Ovary (tissue), 7 donors: ENCODE measurements at regions not wholly inside any gene's neighbourhood (a gene's known extent, or its start where the extent isn't known, plus 50 kb on each side); places are given as distances from the start of the nearest gene placed in this dataset.
A peak's percentile ranks its signal among the peaks of the same experiment; 100 is the strongest.

Source experiments
- DNase-seq, 5 donors: peaks; one replicate each; pipeline ENCODE4 v3.0.0-alpha.2; 2019 to 2020
- H3K27ac ChIP-seq, 2 donors: fragments of 200-600 bp; one replicate each; pipeline versions ENCODE4 v1.5.1 to v1.8.0; 2019 to 2022
- H3K27me3 ChIP-seq: fragments of 200-600 bp; one replicate; pipeline ENCODE4 v1.8.0; 2022
- H3K36me3 ChIP-seq: fragments of 200-600 bp; sonication (generic); one replicate; pipeline ENCODE4 v1.5.1; 2019
- H3K4me1 ChIP-seq: one replicate; pipeline ENCODE4 v1.8.1; 2013; ENCODE audit warnings: mild to moderate bottlenecking, moderate library complexity; ENCODE audit not compliant: insufficient read depth
- H3K4me3 ChIP-seq: fragments of 200-600 bp; sonication (generic); one replicate; pipeline ENCODE4 v1.5.1; 2017
- H3K9me3 ChIP-seq, 2 donors: fragments of 200-600 bp in 1 of 2; sonication (generic) in 1 of 2; one replicate each; pipeline versions ENCODE4 v1.5.1 to v1.8.1; 2013 to 2019; ENCODE audit warnings: mild to moderate bottlenecking in 1 of 2, moderate library complexity in 1 of 2
- EP300 ChIP-seq: sonication (generic); formaldehyde crosslinking; IDR thresholded peaks from one replicate; pipeline ENCODE4 v1.6.1; 2017; ENCODE audit warnings: antibody characterized with exemption
- POLR2A ChIP-seq: fragments of 450-650 bp; IDR thresholded peaks from one replicate; pipeline ENCODE4 v1.6.1; 2017; ENCODE audit warnings: antibody characterized with exemption, mild to moderate bottlenecking, moderate library complexity
- WGBS, 3 donors: extraction: QIAGEN DNeasy Blood & Tissue Kit in 1 of 3; methylation state at CpG; one replicate each; pipeline versions ENCODE4 v1.1.5 to v1.1.7; 2013 to 2017; 5-methylcytosine and 5-hydroxymethylcytosine counted together
- intact Hi-C, 4 donors: fragments of 100-400 bp; cut with DNase I; formaldehyde crosslinking; loops; one replicate each; pipeline versions ENCODE4 v1.11.0 to v1.15.1; 2022 to 2023
- TF ChIP-seq, protein P1 (sequence below), 3 donors: fragments of 450-650 bp in 2 of 3; fragments of 200-600 bp in 1 of 3; IDR thresholded peaks; one replicate each; pipeline versions ENCODE4 v1.5.1 to v1.8.0; 2016 to 2022; ENCODE audit warnings: antibody characterized with exemption in 3 of 3, mild to moderate bottlenecking in 1 of 3
- donor health status: DM: no; HTN: no; CAD: no; lungs with moderate emphysema.
- donor health status: DM: no; HTN: no; CAD: no.
- donor health status: Bipolar disorder and iron deficiency.
- donor health status: DM: no; HTN: no; CAD: no.
- donor health status: DM: yes; HTN: yes; CAD: no.

GRCh38 chr3:152555666-152556291 lies 279.2 kb upstream of the P2RY1 start:
- Histone ChIP-seq H3K27ac (peak overlapping the region in 1 of 2 donors; percentile 90), H3K36me3 (no peaks in the 10 kb centered on the region), H3K4me1 (peaks cover 28% of the 10 kb centered on the region), H3K4me3 (no peak overlapping the region), H3K27me3 (no peaks in the 10 kb centered on the region), H3K9me3 (no peaks in the 10 kb centered on the region)
- 89 to 92% (median 92%) methylated on average over 6 of the region's 6 CpGs for WGBS, 3 donors
- intact Hi-C loops, result no loop called here
- TF ChIP-seq EP300, result no peak
- no peak for DNase-seq

GRCh38 chr3:152556731-152557254 lies 278.1 kb upstream of the P2RY1 start:
- H3K4me3 ChIP-seq, result no peak overlapping the region
- DNase-seq, result peak; percentile 37 to 64 (median 51)
- intact Hi-C loops, result no loop called here

DNA sequence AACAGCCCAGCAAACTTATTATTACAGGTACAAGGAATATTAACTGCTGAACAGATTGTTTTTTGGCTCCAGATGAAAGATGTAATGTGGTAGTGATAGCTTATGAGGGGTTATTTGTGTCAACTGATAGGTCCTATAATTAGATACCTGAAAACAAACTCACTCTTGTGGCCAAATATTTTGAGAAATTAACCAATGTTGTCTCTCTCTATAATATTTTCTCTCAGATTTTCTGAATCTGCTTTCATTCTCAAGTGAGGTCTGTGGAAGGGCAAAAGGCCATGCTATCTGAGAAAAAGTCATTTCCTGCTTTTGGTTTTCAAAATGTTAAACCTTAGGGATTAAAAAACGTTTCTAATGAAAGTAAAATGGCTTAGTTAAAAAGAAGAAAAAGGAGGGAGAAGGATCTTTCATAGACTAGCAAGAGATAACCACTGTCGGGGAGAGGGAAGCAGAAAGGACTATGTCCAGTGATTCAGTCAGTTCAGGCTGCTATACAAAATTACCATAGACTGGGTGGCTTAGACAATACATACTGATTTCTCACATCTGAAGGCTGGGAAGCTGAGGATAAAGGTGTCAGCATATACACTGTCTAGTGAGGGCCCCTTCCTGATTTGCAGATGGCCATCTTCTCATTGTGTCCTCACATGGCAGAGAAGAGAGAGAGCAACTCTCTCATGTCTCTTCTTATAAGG lies 277.5 kb upstream of the P2RY1 start:
- intact Hi-C loops, result no loop called here
- H3K27ac ChIP-seq, result peak overlapping the region; percentile 16 to 90
- H3K27me3 ChIP-seq, result no peaks in the 10 kb centered on the region
- H3K36me3 ChIP-seq, result no peaks in the 10 kb centered on the region
- no peaks in the 10 kb centered on the region for H3K9me3 ChIP-seq
- DNase-seq, result no peak
- WGBS, 3 donors, result 3 to 5% (median 4%) methylated on average over 2 of the region's 2 CpGs
- TF ChIP-seq, protein P1, sequence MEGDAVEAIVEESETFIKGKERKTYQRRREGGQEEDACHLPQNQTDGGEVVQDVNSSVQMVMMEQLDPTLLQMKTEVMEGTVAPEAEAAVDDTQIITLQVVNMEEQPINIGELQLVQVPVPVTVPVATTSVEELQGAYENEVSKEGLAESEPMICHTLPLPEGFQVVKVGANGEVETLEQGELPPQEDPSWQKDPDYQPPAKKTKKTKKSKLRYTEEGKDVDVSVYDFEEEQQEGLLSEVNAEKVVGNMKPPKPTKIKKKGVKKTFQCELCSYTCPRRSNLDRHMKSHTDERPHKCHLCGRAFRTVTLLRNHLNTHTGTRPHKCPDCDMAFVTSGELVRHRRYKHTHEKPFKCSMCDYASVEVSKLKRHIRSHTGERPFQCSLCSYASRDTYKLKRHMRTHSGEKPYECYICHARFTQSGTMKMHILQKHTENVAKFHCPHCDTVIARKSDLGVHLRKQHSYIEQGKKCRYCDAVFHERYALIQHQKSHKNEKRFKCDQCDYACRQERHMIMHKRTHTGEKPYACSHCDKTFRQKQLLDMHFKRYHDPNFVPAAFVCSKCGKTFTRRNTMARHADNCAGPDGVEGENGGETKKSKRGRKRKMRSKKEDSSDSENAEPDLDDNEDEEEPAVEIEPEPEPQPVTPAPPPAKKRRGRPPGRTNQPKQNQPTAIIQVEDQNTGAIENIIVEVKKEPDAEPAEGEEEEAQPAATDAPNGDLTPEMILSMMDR (IDR thresholded peaks at IDR 0.05), result no peak
- TF ChIP-seq POLR2A (no peak), EP300 (no peak)
- peaks cover 28% of the 10 kb centered on the region for H3K4me1 ChIP-seq
- H3K4me3 ChIP-seq, result no peak overlapping the region

More at GRCh38 chr3:152556731-152557254, 278.1 kb upstream of the P2RY1 start:
- no peak for TF ChIP-seq POLR2A
- TF ChIP-seq, protein P1 (IDR thresholded peaks at IDR 0.05), result no peak
- no peak for TF ChIP-seq EP300
- H3K27me3 ChIP-seq, result no peaks in the 10 kb centered on the region
- peak overlapping the region in 1 of 2 donors; percentile 90 for H3K27ac ChIP-seq
- H3K9me3 ChIP-seq, result no peaks in the 10 kb centered on the region
- H3K36me3 ChIP-seq, result no peaks in the 10 kb centered on the region
- H3K4me1 ChIP-seq, result peaks cover 28% of the 10 kb centered on the region

- intact Hi-C loops, result no loop called here
- Histone ChIP-seq H3K27ac (peak overlapping the region in 1 of 2 donors; percentile 90), H3K36me3 (no peaks in the 10 kb centered on the region), H3K4me3 (no peak overlapping the region), H3K27me3 (no peaks in the 10 kb centered on the region), H3K4me1 (peaks cover 28% of the 10 kb centered on the region), H3K9me3 (no peaks in the 10 kb centered on the region)
- DNase-seq, result no peak
- 9 to 33% (median 13%) methylated on average over 1 of the region's 1 CpG for WGBS, 3 donors
- TF ChIP-seq, protein P1 (IDR thresholded peaks at IDR 0.05), result no peak
- TF ChIP-seq EP300 (no peak), POLR2A (no peak)
Observed at GRCh38 chr3:152558386-152558785, 276.5 kb upstream of the P2RY1 start.

GRCh38 chr3:152559246-152559645 lies 275.7 kb upstream of the P2RY1 start:
- Histone ChIP-seq H3K36me3 (no peaks in the 10 kb centered on the region), H3K4me3 (no peak overlapping the region), H3K4me1 (peaks cover 28% of the 10 kb centered on the region), H3K27me3 (no peaks in the 10 kb centered on the region), H3K9me3 (no peaks in the 10 kb centered on the region), H3K27ac (peak overlapping the region in 1 of 2 donors; percentile 90)
- 96 to 97% (median 97%) methylated on average over 18 of the region's 18 CpGs for WGBS, 3 donors
- DNase-seq, result peak in 1 of 5 donors; percentile 25
- no peak for TF ChIP-seq EP300
- no peak for TF ChIP-seq POLR2A
- TF ChIP-seq, protein P1 (IDR thresholded peaks at IDR 0.05), result no peak
- intact Hi-C loops, result no loop called here
